ENCODE measurements at regions not wholly inside any gene's neighbourhood (a gene's known extent, or its start where the extent isn't known, plus 50 kb on each side); places are given as distances from the start of the nearest gene placed in this dataset.

DNA sequence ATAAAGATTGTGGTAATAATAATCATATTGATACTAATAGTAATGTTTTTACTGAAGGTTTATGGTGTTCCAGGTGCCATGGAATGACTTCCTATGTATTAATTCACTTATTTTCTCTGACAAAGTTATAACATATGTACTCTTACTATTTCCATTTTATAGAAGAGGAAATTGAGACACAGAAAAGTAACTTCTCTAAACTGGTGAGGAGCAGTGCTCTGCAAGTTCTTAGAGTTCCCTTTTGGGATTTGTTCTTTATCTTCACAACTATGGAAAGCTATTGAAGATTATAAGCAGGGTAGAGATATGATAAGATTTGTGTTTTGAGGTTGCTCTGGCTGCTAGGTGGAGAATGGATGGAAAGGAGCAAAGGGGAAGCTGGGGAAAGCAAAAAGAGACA lies 83.9 kb upstream of the OLFM4 start:
- Histone ChIP-seq H3K27ac (peak overlapping the region in 1 of 2 donors; percentile 28), H3K4me3 (no peak overlapping the region)
- no peak for DNase-seq (ENCODE audit: low spot score)
- TF ChIP-seq, protein P1, sequence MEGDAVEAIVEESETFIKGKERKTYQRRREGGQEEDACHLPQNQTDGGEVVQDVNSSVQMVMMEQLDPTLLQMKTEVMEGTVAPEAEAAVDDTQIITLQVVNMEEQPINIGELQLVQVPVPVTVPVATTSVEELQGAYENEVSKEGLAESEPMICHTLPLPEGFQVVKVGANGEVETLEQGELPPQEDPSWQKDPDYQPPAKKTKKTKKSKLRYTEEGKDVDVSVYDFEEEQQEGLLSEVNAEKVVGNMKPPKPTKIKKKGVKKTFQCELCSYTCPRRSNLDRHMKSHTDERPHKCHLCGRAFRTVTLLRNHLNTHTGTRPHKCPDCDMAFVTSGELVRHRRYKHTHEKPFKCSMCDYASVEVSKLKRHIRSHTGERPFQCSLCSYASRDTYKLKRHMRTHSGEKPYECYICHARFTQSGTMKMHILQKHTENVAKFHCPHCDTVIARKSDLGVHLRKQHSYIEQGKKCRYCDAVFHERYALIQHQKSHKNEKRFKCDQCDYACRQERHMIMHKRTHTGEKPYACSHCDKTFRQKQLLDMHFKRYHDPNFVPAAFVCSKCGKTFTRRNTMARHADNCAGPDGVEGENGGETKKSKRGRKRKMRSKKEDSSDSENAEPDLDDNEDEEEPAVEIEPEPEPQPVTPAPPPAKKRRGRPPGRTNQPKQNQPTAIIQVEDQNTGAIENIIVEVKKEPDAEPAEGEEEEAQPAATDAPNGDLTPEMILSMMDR (IDR thresholded peaks at IDR 0.05) = no peak

DNA sequence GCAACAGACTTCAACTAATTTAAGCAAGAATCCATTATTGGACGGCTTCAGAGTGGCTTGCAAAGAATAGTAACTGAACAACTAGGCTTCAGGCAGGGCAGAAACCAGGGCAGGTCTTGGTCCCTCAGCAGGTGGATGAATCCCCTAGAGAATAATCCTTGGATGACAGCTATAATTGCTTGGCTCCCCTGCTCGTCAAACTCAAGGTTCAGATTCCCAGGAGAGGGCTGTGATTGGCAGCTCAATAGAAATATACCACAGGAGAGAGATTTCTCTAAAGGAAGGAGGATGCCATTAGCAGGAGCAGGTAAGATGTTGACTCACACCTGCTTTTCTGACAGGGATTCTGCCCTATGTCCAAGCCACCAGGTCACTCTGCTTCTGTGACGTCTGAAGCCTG lies 89.6 kb upstream of the PCDH8 start:
- Histone ChIP-seq H3K4me3 (no peak overlapping the region), H3K27ac (no peak overlapping the region)
- TF ChIP-seq, protein P1 (IDR thresholded peaks at IDR 0.05) = no peak
- no peak for DNase-seq (ENCODE audit: low spot score)

DNA sequence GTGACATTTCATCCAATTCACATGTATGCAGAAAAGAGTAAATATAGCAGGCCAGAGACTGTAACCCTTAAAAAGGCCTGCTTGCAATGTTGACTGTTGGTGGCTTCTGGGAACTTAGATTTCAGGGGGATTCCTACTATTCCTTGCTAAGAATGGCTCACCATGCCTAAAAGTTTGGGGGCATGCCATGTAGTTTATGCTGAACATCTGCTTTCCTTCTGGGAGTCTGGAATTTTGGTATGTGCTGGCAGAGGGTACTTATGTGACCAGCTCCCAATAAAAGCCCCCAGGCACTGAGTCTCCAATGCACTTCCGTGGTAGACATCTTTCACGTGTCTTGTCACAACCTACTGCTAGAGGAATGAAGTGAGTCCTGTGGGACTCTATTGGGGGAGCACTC lies 88.4 kb upstream of the PCDH8 start:
- H3K27ac ChIP-seq = no peak overlapping the region
- H3K4me3 ChIP-seq = no peak overlapping the region
- no peak for DNase-seq (ENCODE audit: low spot score)
- TF ChIP-seq, protein P1 (IDR thresholded peaks at IDR 0.05) = no peak

DNA sequence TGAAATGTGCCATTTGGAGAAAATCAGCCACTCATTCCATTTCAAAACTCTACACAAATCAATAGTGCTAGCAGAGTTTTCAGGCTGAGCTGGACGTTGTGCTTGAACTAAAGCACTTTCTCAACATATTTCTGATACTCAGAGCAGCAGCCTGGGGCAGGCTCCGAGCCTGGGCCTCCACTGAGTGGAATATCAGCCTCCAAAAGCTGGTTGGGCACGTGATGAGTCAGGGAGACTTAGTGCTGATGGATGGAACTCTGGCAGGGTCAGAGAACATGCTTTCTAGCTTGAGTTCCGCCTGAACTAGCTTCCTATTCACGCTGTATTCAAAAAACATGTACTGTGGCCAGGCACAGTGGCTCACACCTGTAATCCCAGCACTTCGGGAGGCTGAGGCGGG lies 85.8 kb upstream of the PCDH8 start:
- DNase-seq (ENCODE audit: low spot score) = no peak
- TF ChIP-seq, protein P1 (IDR thresholded peaks at IDR 0.05) = no peak
- no peak overlapping the region for H3K27ac ChIP-seq
- no peak overlapping the region for H3K4me3 ChIP-seq

DNA sequence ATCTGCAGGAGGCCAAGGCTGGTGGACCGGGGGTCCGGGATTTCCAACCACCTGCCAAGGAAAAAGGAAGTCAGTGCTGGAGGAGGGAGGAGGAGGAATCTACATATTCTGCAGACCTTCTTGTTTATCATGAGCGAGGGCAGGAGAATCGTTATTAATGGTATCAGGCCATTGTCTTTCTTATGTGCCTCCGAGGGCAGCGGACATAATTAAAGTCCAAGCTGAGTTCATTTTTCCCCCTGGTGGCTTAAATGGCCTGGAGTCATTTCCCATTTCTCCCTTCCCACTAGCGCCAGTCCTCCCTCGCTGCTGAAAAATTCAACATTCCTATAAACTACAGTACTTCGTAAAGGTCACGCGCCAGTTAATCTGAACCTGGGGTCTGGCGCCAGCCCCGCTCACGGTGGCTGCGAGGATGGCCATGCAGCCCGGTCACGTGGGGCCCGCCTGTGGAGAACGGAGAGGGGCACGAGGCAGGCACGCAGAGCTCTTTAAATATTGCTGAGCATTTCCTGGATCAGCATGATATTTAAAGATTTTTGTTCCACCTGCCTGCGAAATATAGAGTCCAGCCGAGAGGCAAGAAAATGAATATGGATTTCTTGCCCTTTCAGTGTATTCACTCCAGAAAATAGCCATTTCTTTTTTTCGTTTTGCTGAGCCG lies 85.2 kb upstream of the PCDH8 start:
- TF ChIP-seq, protein P1 (IDR thresholded peaks at IDR 0.05) = no peak
- DNase-seq (ENCODE audit: low spot score) = no peak
- H3K4me3 ChIP-seq = no peak overlapping the region
- no peak overlapping the region for H3K27ac ChIP-seq

DNA sequence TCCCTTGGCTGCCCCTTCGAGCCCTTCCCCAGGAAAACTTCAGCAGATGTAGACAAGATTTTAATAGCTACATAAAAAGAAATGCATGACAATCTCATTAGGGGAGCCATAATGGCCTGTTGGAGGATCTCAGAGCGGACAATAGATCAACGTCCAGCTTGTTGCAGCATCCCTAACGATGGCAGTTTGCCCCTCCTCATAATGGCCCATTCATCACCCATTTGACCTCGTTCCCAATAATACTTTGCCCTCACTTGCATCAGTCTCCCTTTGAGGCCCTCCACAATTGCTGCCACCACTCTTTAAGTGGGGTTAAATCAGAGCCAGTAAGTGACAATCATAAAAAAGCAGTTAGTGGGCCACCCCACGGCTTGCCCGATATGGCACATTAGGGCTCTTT lies 84.7 kb upstream of the PCDH8 start:
- TF ChIP-seq, protein P1 (IDR thresholded peaks at IDR 0.05) = no peak
- H3K4me3 ChIP-seq = no peak overlapping the region
- DNase-seq (ENCODE audit: low spot score) = no peak
- H3K27ac ChIP-seq = no peak overlapping the region

DNA sequence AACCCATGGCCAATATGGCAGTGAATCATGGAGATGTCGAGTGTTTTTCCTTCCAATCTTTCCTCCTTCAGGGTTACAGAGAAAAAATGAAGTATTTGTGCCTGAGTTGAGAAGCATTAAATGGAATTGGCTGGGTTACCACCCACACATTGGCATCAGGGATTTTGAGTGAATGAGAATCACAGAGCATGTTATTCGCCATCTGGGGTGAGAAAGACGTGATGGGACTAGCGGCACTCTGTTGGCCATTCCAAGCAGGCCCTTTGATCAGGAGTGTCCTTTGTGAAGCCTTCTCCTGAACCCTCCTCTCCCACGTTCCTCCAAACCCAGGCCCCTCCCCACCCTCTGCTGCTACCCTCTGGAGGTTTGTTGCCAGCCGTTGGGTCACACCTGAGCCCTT lies 84.2 kb upstream of the PCDH8 start:
- TF ChIP-seq, protein P1 (IDR thresholded peaks at IDR 0.05) = no peak
- no peak overlapping the region for H3K27ac ChIP-seq
- no peak overlapping the region for H3K4me3 ChIP-seq
- DNase-seq (ENCODE audit: low spot score) = no peak

Data from coronary artery (tissue), 2 donors.